ENCODE measurements at regions not wholly inside any gene's neighbourhood (a gene's known extent, or its start where the extent isn't known, plus 50 kb on each side); places are given as distances from the start of the nearest gene placed in this dataset.

DNA sequence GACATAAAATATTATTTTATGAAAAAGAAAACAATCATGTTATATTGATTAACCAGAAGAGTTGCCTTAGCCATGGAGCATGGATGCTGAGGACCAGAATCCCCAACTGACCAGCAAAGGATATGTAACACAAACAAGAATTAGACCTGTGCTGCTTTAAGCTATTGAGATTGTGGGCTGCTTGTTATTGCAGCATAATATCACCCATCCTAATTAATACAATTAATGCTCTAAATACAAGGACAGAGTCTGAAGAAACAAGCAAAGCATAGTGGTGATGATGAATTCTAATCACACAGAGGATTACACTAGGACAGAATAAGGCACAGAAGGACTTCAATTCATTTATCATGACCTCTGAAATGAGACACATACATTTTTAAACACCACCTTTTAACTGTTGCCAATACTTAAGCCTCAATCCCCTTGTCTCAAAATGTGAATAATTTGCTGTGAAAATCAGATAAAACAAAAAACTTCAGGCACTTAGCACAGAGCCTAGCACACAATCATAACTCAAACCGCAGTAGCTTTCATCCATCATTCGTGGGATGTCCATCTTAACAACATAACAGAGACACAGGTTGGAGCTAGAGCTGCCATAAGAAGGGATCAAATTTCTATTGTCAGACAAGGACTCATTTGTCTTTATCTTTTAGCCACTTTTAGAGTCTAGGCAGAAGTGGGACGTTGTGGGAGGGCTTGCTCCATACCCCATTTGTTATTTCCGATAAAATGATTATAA lies 449.6 kb upstream of the DCN start:
- TF ChIP-seq EZH2 (IDR thresholded peaks at IDR 0.05; ENCODE audit: borderline replicate concordance, low read depth, low read length, severe bottlenecking) = no peak
- TF ChIP-seq, protein P1, sequence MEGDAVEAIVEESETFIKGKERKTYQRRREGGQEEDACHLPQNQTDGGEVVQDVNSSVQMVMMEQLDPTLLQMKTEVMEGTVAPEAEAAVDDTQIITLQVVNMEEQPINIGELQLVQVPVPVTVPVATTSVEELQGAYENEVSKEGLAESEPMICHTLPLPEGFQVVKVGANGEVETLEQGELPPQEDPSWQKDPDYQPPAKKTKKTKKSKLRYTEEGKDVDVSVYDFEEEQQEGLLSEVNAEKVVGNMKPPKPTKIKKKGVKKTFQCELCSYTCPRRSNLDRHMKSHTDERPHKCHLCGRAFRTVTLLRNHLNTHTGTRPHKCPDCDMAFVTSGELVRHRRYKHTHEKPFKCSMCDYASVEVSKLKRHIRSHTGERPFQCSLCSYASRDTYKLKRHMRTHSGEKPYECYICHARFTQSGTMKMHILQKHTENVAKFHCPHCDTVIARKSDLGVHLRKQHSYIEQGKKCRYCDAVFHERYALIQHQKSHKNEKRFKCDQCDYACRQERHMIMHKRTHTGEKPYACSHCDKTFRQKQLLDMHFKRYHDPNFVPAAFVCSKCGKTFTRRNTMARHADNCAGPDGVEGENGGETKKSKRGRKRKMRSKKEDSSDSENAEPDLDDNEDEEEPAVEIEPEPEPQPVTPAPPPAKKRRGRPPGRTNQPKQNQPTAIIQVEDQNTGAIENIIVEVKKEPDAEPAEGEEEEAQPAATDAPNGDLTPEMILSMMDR (IDR thresholded peaks at IDR 0.05; ENCODE audit: borderline replicate concordance, extremely low read depth, low read length, poor library complexity, severe bottlenecking) = no peak
